Hepatocyte (in vitro differentiated cells): ENCODE measurements at regions not wholly inside any gene's neighbourhood (a gene's known extent, or its start where the extent isn't known, plus 50 kb on each side); places are given as distances from the start of the nearest gene placed in this dataset.

Source experiments
- DNase-seq: peaks from one replicate; pipeline ENCODE4 v3.0.0-alpha.2; 2016; ENCODE audit warnings: low spot score
- H2AFZ ChIP-seq: fragments of 200-600 bp; sonication (generic); 2 replicates; pipeline ENCODE4 v1.6.0; 2016; ENCODE audit warnings: antibody characterized with exemption, mild to moderate bottlenecking
- H3K27ac ChIP-seq: fragments of 200-600 bp; sonication (generic); 2 replicates; pipeline ENCODE4 v1.5.1; 2016; ENCODE audit warnings: mild to moderate bottlenecking
- H3K27me3 ChIP-seq: fragments of 200-600 bp; sonication (generic); 2 replicates; pipeline ENCODE4 v1.6.1; 2016
- H3K36me3 ChIP-seq: fragments of 200-600 bp; sonication (generic); replicated peaks from 2 replicates; pipeline ENCODE4 v1.5.1; 2016; ENCODE audit warnings: low read depth; ENCODE audit not compliant: insufficient read depth
- H3K4me1 ChIP-seq: fragments of 200-600 bp; sonication (generic); 2 replicates; pipeline ENCODE4 v1.5.1; 2016; ENCODE audit warnings: mild to moderate bottlenecking, moderate library complexity; ENCODE audit not compliant: insufficient read depth
- H3K4me2 ChIP-seq: fragments of 200-600 bp; sonication (generic); 2 replicates; pipeline ENCODE4 v1.6.0; 2016
- H3K4me3 ChIP-seq: fragments of 200-600 bp; sonication (generic); 2 replicates; pipeline ENCODE4 v1.5.1; 2016; ENCODE audit warnings: mild to moderate bottlenecking
- H3K79me2 ChIP-seq: fragments of 200-600 bp; sonication (generic); 2 replicates; pipeline ENCODE4 v1.6.0; 2017; ENCODE audit warnings: mild to moderate bottlenecking
- H3K9me2 ChIP-seq: fragments of 200-600 bp; sonication (generic); replicated peaks from 2 replicates; pipeline ENCODE4 v1.6.0; 2017; ENCODE audit warnings: mild to moderate bottlenecking; ENCODE audit not compliant: insufficient read depth
- H3K9me3 ChIP-seq: fragments of 200-600 bp; sonication (generic); 2 replicates; pipeline ENCODE4 v1.5.1; 2016; ENCODE audit warnings: low read depth, mild to moderate bottlenecking
- H4K20me1 ChIP-seq: fragments of 200-600 bp; sonication (generic); 2 replicates; pipeline ENCODE4 v1.6.0; 2016; ENCODE audit warnings: mild to moderate bottlenecking; ENCODE audit not compliant: insufficient read depth, poor library complexity, severe bottlenecking
- CTCF ChIP-seq: fragments of 200-600 bp; sonication (generic); IDR thresholded peaks from 2 replicates; pipeline ENCODE4 v1.5.1; 2016; ENCODE audit warnings: antibody characterized with exemption, mild to moderate bottlenecking; ENCODE audit not compliant: poor library complexity
- EZH2 ChIP-seq: fragments of 200-600 bp; sonication (generic); IDR thresholded peaks from 2 replicates; pipeline ENCODE4 v1.6.1; 2016; ENCODE audit warnings: antibody characterized with exemption, mild to moderate bottlenecking, borderline replicate concordance
- EZH2phosphoT487 ChIP-seq: fragments of 200-600 bp; sonication (generic); IDR thresholded peaks from one replicate; pipeline ENCODE4 v1.6.1; 2018; ENCODE audit warnings: antibody characterized with exemption, mild to moderate bottlenecking, low read depth, moderate library complexity; ENCODE audit not compliant: unreplicated experiment, severe bottlenecking
- WGBS: methylation state at CpG from one replicate; pipeline ENCODE4 v1.1.6; 2016; ENCODE audit warnings: low lambda C conversion rate; ENCODE audit errors: missing lambda C conversion rate; 5-methylcytosine and 5-hydroxymethylcytosine counted together

- Histone ChIP-seq H3K9me3 (no peaks in the 10 kb centered on the region), H3K27ac (no peak overlapping the region), H3K4me3 (no peak overlapping the region), H3K36me3 (no peaks in the 10 kb centered on the region), H3K4me2 (no peak overlapping the region), H3K79me2 (no peaks in the 10 kb centered on the region), H3K27me3 (no peaks in the 10 kb centered on the region), H2AFZ (no peak overlapping the region), H3K4me1 (no peaks in the 10 kb centered on the region), H3K9me2 (no peaks in the 10 kb centered on the region), H4K20me1 (no peaks in the 10 kb centered on the region)
- DNase-seq = no peak
- TF ChIP-seq EZH2 (no peak), CTCF (no peak), EZH2phosphoT487 (no peak)
- WGBS = 80% methylated on average over 4 of the region's 4 CpGs
These were observed 423.8 kb downstream of the TMEM161B start for GRCh38 chr5:87844866-87845265.

GRCh38 chr5:87844449-87844848, 424.2 kb downstream of the TMEM161B start:
- WGBS = 89% methylated on average over 1 of the region's 1 CpG
- H3K4me3 ChIP-seq = no peak overlapping the region
- H3K9me2 ChIP-seq = no peaks in the 10 kb centered on the region
- no peaks in the 10 kb centered on the region for H3K27me3 ChIP-seq
- H3K4me2 ChIP-seq = no peak overlapping the region
- H3K79me2 ChIP-seq = no peaks in the 10 kb centered on the region
- H2AFZ ChIP-seq = no peak overlapping the region
- H4K20me1 ChIP-seq = no peaks in the 10 kb centered on the region
- TF ChIP-seq EZH2phosphoT487 = no peak
- no peak for TF ChIP-seq EZH2
- no peak for TF ChIP-seq CTCF
- no peaks in the 10 kb centered on the region for H3K4me1 ChIP-seq
- H3K27ac ChIP-seq = no peak overlapping the region
- H3K9me3 ChIP-seq = no peaks in the 10 kb centered on the region
- DNase-seq = no peak
- no peaks in the 10 kb centered on the region for H3K36me3 ChIP-seq

GRCh38 chr5:87836696-87837095, 424.0 kb upstream of the CCNH start:
- no peak for DNase-seq
- H3K27ac ChIP-seq = no peak overlapping the region
- H3K36me3 ChIP-seq = no peaks in the 10 kb centered on the region
- no peaks in the 10 kb centered on the region for H3K9me2 ChIP-seq
- TF ChIP-seq CTCF (no peak), EZH2 (no peak), EZH2phosphoT487 (no peak)
- H3K27me3 ChIP-seq = no peaks in the 10 kb centered on the region
- H4K20me1 ChIP-seq = no peaks in the 10 kb centered on the region
- no peaks in the 10 kb centered on the region for H3K79me2 ChIP-seq
- H3K4me3 ChIP-seq = no peak overlapping the region
- 72% methylated on average over 1 of the region's 1 CpG for WGBS
- H3K9me3 ChIP-seq = no peaks in the 10 kb centered on the region
- no peak overlapping the region for H3K4me2 ChIP-seq
- H2AFZ ChIP-seq = no peak overlapping the region
- H3K4me1 ChIP-seq = no peaks in the 10 kb centered on the region

- H3K79me2 ChIP-seq = no peaks in the 10 kb centered on the region
- H3K4me3 ChIP-seq = no peak overlapping the region
- no peak overlapping the region for H2AFZ ChIP-seq
- no peak overlapping the region for H3K4me2 ChIP-seq
- no peaks in the 10 kb centered on the region for H3K9me2 ChIP-seq
- no peaks in the 10 kb centered on the region for H3K27me3 ChIP-seq
- no peaks in the 10 kb centered on the region for H3K4me1 ChIP-seq
- H3K27ac ChIP-seq = no peak overlapping the region
- no peaks in the 10 kb centered on the region for H3K9me3 ChIP-seq
- DNase-seq = no peak
- TF ChIP-seq EZH2phosphoT487 (no peak), EZH2 (no peak), CTCF (no peak)
- no peaks in the 10 kb centered on the region for H3K36me3 ChIP-seq
- H4K20me1 ChIP-seq = no peaks in the 10 kb centered on the region
- 83% methylated on average over 2 of the region's 2 CpGs for WGBS
These were observed 418.8 kb upstream of the CCNH start for GRCh38 chr5:87831499-87831898.
